ENCODE measurements at regions not wholly inside any gene's neighbourhood (a gene's known extent, or its start where the extent isn't known, plus 50 kb on each side); places are given as distances from the start of the nearest gene placed in this dataset.

GRCh38 chr11:128174465-128175291, 412.7 kb downstream of the ETS1 start:
- H3K36me3 ChIP-seq (ENCODE audit: control insufficient read depth, insufficient read depth, low read length), result no peaks in the 10 kb centered on the region
- H3K36me3 Mint-ChIP-seq (ENCODE audit: low read depth), result no peaks in the 10 kb centered on the region
- no peaks in the 10 kb centered on the region for H3K9me3 Mint-ChIP-seq
- TF ChIP-seq, protein P1, sequence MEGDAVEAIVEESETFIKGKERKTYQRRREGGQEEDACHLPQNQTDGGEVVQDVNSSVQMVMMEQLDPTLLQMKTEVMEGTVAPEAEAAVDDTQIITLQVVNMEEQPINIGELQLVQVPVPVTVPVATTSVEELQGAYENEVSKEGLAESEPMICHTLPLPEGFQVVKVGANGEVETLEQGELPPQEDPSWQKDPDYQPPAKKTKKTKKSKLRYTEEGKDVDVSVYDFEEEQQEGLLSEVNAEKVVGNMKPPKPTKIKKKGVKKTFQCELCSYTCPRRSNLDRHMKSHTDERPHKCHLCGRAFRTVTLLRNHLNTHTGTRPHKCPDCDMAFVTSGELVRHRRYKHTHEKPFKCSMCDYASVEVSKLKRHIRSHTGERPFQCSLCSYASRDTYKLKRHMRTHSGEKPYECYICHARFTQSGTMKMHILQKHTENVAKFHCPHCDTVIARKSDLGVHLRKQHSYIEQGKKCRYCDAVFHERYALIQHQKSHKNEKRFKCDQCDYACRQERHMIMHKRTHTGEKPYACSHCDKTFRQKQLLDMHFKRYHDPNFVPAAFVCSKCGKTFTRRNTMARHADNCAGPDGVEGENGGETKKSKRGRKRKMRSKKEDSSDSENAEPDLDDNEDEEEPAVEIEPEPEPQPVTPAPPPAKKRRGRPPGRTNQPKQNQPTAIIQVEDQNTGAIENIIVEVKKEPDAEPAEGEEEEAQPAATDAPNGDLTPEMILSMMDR (conservative IDR thresholded peaks at IDR 0.05), result no peak
- DNase-seq, result peak; percentile 73
- H3K27ac Mint-ChIP-seq, result no peak overlapping the region
- WGBS, 2 experiments (ENCODE audit: insufficient coverage in 1 of 2, insufficient read length in 1 of 2), result 66 to 80% methylated on average over 4 to 7 of the region's 7 CpGs
- H3K4me3 Mint-ChIP-seq, result no peak overlapping the region
- no peaks in the 10 kb centered on the region for H3K9me3 ChIP-seq (ENCODE audit: control insufficient read depth, low read length)
- H3K9ac ChIP-seq (ENCODE audit: extremely low read depth, low read length, poor library complexity, severe bottlenecking), result no peak overlapping the region
- H3K4me3 ChIP-seq (ENCODE audit: low read length), result no peak overlapping the region
- no peak overlapping the region for H3K27ac ChIP-seq (ENCODE audit: low read depth, low read length)
- no peaks in the 10 kb centered on the region for H3K27me3 Mint-ChIP-seq (ENCODE audit: insufficient read depth)
- H3K4me1 Mint-ChIP-seq, result peaks cover 13% of the 10 kb centered on the region
- H3K27me3 ChIP-seq (ENCODE audit: control insufficient read depth, insufficient read depth, low read length, poor library complexity, severe bottlenecking), result no peaks in the 10 kb centered on the region
- no peaks in the 10 kb centered on the region for H3K4me1 ChIP-seq (ENCODE audit: control insufficient read depth, insufficient read depth, low read length)

DNA sequence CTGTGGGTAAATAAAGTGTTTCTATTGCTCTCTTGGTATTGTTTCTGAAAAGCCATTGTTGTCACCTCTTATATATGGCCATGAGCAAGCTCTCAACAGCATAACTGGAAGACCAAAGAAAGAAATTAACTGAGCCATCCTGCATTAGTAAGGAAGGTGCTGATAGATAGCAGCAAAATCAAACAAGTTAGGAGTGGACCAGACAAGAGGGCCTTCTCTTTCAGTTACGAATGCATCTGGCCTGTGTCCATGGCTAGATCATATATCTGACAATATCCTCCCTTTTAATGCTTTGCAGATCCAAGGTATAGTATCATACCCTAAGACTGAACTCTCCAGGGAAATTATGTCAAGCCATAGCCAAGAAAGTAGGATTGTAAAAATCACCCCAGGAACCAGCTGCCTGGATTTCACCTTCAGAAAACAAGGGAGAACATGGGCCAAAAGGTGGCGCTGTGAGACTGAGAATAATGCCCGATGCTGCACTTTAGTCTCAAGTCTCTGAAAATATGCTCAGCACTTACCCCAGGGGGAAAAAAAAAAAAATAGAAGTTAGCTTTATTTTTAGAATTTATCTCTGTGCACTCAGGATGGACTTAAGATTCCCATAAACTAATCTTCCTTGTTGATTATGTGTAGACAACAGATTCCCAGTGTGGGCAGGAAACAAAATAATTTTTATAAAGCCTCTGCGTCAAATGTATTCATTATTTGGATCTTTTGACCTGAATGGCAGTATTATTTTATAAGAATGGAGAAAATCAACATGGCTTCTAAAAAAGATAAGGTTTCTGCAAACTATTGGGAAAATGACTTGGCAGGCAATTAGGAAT, 415.1 kb downstream of the ETS1 start:
- Histone ChIP-seq H3K27ac (ENCODE audit: low read depth, low read length) (no peak overlapping the region), H3K36me3 (ENCODE audit: control insufficient read depth, insufficient read depth, low read length) (no peaks in the 10 kb centered on the region), H3K27me3 (ENCODE audit: control insufficient read depth, insufficient read depth, low read length, poor library complexity, severe bottlenecking) (no peaks in the 10 kb centered on the region), H3K9me3 (ENCODE audit: control insufficient read depth, low read length) (no peaks in the 10 kb centered on the region), H3K4me1 (ENCODE audit: control insufficient read depth, insufficient read depth, low read length) (no peaks in the 10 kb centered on the region), H3K9ac (ENCODE audit: extremely low read depth, low read length, poor library complexity, severe bottlenecking) (no peak overlapping the region), H3K4me3 (ENCODE audit: low read length) (no peak overlapping the region)
- TF ChIP-seq, protein P1 (conservative IDR thresholded peaks at IDR 0.05), result peak; percentile 89
- H3K9me3 Mint-ChIP-seq, result no peaks in the 10 kb centered on the region
- DNase-seq, result peak; percentile 92
- H3K4me3 Mint-ChIP-seq, result no peak overlapping the region
- H3K27ac Mint-ChIP-seq, result no peak overlapping the region
- peaks cover 13% of the 10 kb centered on the region for H3K4me1 Mint-ChIP-seq
- H3K27me3 Mint-ChIP-seq (ENCODE audit: insufficient read depth), result peaks cover 5% of the 10 kb centered on the region
- no peaks in the 10 kb centered on the region for H3K36me3 Mint-ChIP-seq (ENCODE audit: low read depth)
- 47 to 50% methylated on average over 4 of the region's 4 CpGs for WGBS, 2 experiments (ENCODE audit: insufficient coverage in 1 of 2, insufficient read length in 1 of 2)

DNA sequence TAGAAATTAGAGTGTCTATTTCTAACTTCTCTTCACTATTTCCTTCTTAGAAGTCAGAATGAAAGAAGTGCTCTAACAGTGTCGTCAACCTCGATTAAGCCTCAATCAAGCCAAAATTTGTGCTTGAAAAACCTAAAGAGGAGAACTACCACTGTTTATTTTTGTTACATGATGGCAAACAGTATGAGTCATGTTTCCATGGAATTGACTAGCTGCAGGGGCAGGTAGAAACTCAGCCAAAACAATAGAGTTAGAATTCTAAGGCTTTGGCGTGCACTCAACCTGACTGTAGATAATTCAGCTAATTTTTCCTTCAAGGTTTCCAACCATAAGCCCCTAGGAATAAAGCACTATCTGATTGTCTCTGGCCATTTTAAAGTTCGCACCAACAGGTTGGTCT, 415.9 kb downstream of the ETS1 start:
- H3K9me3 ChIP-seq (ENCODE audit: control insufficient read depth, low read length), result no peaks in the 10 kb centered on the region
- H3K27me3 ChIP-seq (ENCODE audit: control insufficient read depth, insufficient read depth, low read length, poor library complexity, severe bottlenecking), result no peaks in the 10 kb centered on the region
- H3K4me3 Mint-ChIP-seq, result no peak overlapping the region
- no peak for DNase-seq
- H3K27ac Mint-ChIP-seq, result no peak overlapping the region
- H3K27me3 Mint-ChIP-seq (ENCODE audit: insufficient read depth), result peaks cover 5% of the 10 kb centered on the region
- TF ChIP-seq, protein P1 (conservative IDR thresholded peaks at IDR 0.05), result no peak
- no peaks in the 10 kb centered on the region for H3K4me1 ChIP-seq (ENCODE audit: control insufficient read depth, insufficient read depth, low read length)
- no peak overlapping the region for H3K4me3 ChIP-seq (ENCODE audit: low read length)
- no peaks in the 10 kb centered on the region for H3K36me3 ChIP-seq (ENCODE audit: control insufficient read depth, insufficient read depth, low read length)
- WGBS, 2 experiments (ENCODE audit: insufficient coverage in 1 of 2, insufficient read length in 1 of 2), result 83 to 94% methylated on average over 1 to 4 of the region's 4 CpGs
- H3K9ac ChIP-seq (ENCODE audit: extremely low read depth, low read length, poor library complexity, severe bottlenecking), result no peak overlapping the region
- no peaks in the 10 kb centered on the region for H3K36me3 Mint-ChIP-seq (ENCODE audit: low read depth)
- H3K27ac ChIP-seq (ENCODE audit: low read depth, low read length), result no peak overlapping the region
- no peaks in the 10 kb centered on the region for H3K9me3 Mint-ChIP-seq
- peaks cover 19% of the 10 kb centered on the region for H3K4me1 Mint-ChIP-seq
